ENCODE measurements at regions not wholly inside any gene's neighbourhood (a gene's known extent, or its start where the extent isn't known, plus 50 kb on each side); places are given as distances from the start of the nearest gene placed in this dataset.

- CTCF ChIA-PET, result no interaction called here
- H3K9ac ChIP-seq (ENCODE audit: low read length), result no peak overlapping the region
- H3K4me1 ChIP-seq (ENCODE audit: control insufficient read depth in 1 of 2, insufficient read depth in 2 of 2, low read length in 2 of 2), result no peaks in the 10 kb centered on the region
- no peak overlapping the region for H2AFZ ChIP-seq (ENCODE audit: low read depth, low read length, poor library complexity, severe bottlenecking)
- no peaks in the 10 kb centered on the region for H4K20me1 ChIP-seq (ENCODE audit: insufficient read depth)
- peaks cover 33% of the 10 kb centered on the region; the same call in 1 of the 2 replicates for H3K27me3 ChIP-seq (ENCODE audit: insufficient read depth, low read length)
- H3K9me2 ChIP-seq (ENCODE audit: insufficient read depth), result no peaks in the 10 kb centered on the region
- no peak overlapping the region for H3K4me3 ChIP-seq (replicated peaks in 1 of 2; ENCODE audit: low read depth in 1 of 2, low read length in 2 of 2)
- TF ChIP-seq EZH2 (IDR thresholded peaks at IDR 0.05) (no peak), SIN3A (IDR thresholded peaks at IDR 0.05; ENCODE audit: low read depth) (no peak), SP1 (IDR thresholded peaks at IDR 0.05; ENCODE audit: low read depth) (no peak), FOSL1 (IDR thresholded peaks at IDR 0.05; ENCODE audit: low read depth) (no peak), YY1 (IDR thresholded peaks at IDR 0.05; ENCODE audit: extremely low read depth, insufficient replicate concordance, low read depth, low read length) (no peak), REST (IDR thresholded peaks at IDR 0.05; ENCODE audit: low read depth) (no peak), RAD21 (IDR thresholded peaks at IDR 0.05; ENCODE audit: low read depth) (no peak), POLR2A (IDR thresholded peaks at IDR 0.05; ENCODE audit: borderline replicate concordance, extremely low read depth, insufficient read depth, insufficient read length) (no peak), CEBPB (IDR thresholded peaks at IDR 0.05; ENCODE audit: low read depth) (no peak), ZFX (IDR thresholded peaks at IDR 0.05) (no peak), ZBTB33 (IDR thresholded peaks at IDR 0.05; ENCODE audit: extremely low read depth, insufficient replicate concordance, low read length) (no peak), ZNF274 (IDR thresholded peaks at IDR 0.05; ENCODE audit: low read depth, low read length) (no peak), CTCF (IDR thresholded peaks at IDR 0.05 in 2 of 3, conservative IDR thresholded peaks at IDR 0.05 in 1 of 3; ENCODE audit: borderline replicate concordance in 1 of 3, insufficient read depth in 1 of 3, low read depth in 2 of 3, low read length in 2 of 3) (no peak), TCF7L2 (IDR thresholded peaks at IDR 0.05; ENCODE audit: borderline replicate concordance, extremely low read depth, insufficient read depth, insufficient read length) (no peak), SRF (IDR thresholded peaks at IDR 0.05; ENCODE audit: low read depth) (no peak), ATF3 (IDR thresholded peaks at IDR 0.05) (no peak), JUND (IDR thresholded peaks at IDR 0.05) (no peak), MAX (IDR thresholded peaks at IDR 0.05) (no peak), ELF1 (IDR thresholded peaks at IDR 0.05; ENCODE audit: borderline replicate concordance, low read depth) (no peak), EZH2phosphoT487 (IDR thresholded peaks at IDR 0.05; ENCODE audit: borderline replicate concordance) (no peak)
- H3K36me3 ChIP-seq (ENCODE audit: control insufficient read depth in 1 of 2, insufficient read depth in 2 of 2, low read length in 2 of 2), result no peaks in the 10 kb centered on the region
- no peak overlapping the region for H3K4me2 ChIP-seq (ENCODE audit: low read length)
- H3K79me2 ChIP-seq (ENCODE audit: insufficient read depth, low read length), result no peaks in the 10 kb centered on the region
- POLR2A ChIA-PET, result no interaction called here
- H3K27ac ChIP-seq (ENCODE audit: low read depth, low read length), result no peak overlapping the region
- RAD21 ChIA-PET (ENCODE audit: low non-redundant PET in 1 of 2, low total read pairs in 2 of 2, uncharacterized antibody in 2 of 2, unreplicated experiment in 2 of 2), result no interaction called here
- intact Hi-C loops (cut with micrococcal nuclease), result no loop called here
- DNase-seq (ENCODE audit: low read depth, low spot score) (no peak), ATAC-seq (no peak)
- no peaks in the 10 kb centered on the region for H3K9me3 ChIP-seq (ENCODE audit: control insufficient read depth in 1 of 2, insufficient read depth in 1 of 2, low read depth in 1 of 2, low read length in 2 of 2)
- no TSS peak for BruUV-seq (replicated peaks)
Observed at GRCh38 chr2:2834105-2834504, 503.0 kb upstream of the MYT1L start.

All from HCT116 (cell line).